ENCODE measurements at regions not wholly inside any gene's neighbourhood (a gene's known extent, or its start where the extent isn't known, plus 50 kb on each side); places are given as distances from the start of the nearest gene placed in this dataset.

DNA sequence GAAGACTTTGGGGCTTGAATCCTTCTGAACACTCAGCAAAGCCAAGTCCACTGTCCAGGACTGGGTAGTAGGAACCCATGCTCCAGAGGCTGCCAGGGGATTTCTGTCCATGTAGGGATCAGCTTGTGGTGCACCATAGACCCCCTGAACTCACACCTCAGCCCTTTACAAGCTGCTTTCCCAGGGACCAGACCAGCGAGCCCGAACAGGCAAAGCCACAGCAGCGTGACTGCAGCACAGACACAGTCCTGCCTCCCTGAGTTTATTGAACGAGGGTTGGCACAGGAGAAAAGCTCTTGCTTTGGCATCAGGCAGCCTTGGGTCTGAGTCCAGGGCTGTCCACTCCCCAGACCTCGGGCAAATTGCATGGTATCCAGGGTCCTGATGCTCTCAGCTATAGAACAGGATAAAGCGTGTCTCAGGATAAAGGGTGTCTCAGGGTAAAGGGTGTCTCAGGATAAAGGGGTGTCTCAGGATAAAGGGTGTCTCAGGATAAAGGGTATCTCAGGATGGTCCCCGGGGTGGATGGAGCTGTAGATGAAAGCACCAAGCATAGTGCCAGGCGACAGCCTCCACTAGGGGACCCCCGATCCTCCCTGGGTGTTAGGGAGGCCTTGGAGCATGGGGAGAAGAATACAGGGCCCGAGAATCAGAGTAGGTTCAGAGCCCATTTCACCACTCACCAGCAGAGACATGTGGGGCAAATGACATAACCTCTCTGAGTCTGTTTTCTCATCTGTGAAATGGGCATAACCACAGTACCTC is 648.8 kb downstream of the NPHP4 start:
- ATAC-seq (ENCODE audit: insufficient read depth, low read depth) (no peak), DNase-seq (no peak)
- Histone ChIP-seq H3K36me3 (ENCODE audit: insufficient read depth, low read length) (no peaks in the 10 kb centered on the region), H3K4me2 (ENCODE audit: insufficient read depth, low read length) (no peak overlapping the region), H3K27me3 (ENCODE audit: insufficient read depth, low read length, poor library complexity) (no peaks in the 10 kb centered on the region), H3K27ac (ENCODE audit: low read length) (no peak overlapping the region), H3K4me1 (ENCODE audit: insufficient read depth, low read length) (no peaks in the 10 kb centered on the region), H3K9ac (ENCODE audit: low read depth, low read length) (no peak overlapping the region), H3K9me3 (ENCODE audit: insufficient read depth, low read length, severe bottlenecking) (no peaks in the 10 kb centered on the region), H3K79me2 (ENCODE audit: insufficient read depth, low read length) (no peaks in the 10 kb centered on the region), H3K4me3 (ENCODE audit: low read depth in 1 of 2, low read length in 2 of 2) (no peak overlapping the region), H4K20me1 (ENCODE audit: insufficient read depth, low read length) (0 out of 2 replicates have a peak, but pooled peaks cover 4% of the 10 kb centered on the region), H2AFZ (ENCODE audit: low read depth, low read length) (no peak overlapping the region)
- TF ChIP-seq EZH2 (IDR thresholded peaks at IDR 0.05; ENCODE audit: borderline replicate concordance, low read depth, low read length, severe bottlenecking): no peak
- TF ChIP-seq, protein P1, sequence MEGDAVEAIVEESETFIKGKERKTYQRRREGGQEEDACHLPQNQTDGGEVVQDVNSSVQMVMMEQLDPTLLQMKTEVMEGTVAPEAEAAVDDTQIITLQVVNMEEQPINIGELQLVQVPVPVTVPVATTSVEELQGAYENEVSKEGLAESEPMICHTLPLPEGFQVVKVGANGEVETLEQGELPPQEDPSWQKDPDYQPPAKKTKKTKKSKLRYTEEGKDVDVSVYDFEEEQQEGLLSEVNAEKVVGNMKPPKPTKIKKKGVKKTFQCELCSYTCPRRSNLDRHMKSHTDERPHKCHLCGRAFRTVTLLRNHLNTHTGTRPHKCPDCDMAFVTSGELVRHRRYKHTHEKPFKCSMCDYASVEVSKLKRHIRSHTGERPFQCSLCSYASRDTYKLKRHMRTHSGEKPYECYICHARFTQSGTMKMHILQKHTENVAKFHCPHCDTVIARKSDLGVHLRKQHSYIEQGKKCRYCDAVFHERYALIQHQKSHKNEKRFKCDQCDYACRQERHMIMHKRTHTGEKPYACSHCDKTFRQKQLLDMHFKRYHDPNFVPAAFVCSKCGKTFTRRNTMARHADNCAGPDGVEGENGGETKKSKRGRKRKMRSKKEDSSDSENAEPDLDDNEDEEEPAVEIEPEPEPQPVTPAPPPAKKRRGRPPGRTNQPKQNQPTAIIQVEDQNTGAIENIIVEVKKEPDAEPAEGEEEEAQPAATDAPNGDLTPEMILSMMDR (IDR thresholded peaks at IDR 0.05; ENCODE audit: borderline replicate concordance, extremely low read depth, low read length, poor library complexity, severe bottlenecking): no peak

DNA sequence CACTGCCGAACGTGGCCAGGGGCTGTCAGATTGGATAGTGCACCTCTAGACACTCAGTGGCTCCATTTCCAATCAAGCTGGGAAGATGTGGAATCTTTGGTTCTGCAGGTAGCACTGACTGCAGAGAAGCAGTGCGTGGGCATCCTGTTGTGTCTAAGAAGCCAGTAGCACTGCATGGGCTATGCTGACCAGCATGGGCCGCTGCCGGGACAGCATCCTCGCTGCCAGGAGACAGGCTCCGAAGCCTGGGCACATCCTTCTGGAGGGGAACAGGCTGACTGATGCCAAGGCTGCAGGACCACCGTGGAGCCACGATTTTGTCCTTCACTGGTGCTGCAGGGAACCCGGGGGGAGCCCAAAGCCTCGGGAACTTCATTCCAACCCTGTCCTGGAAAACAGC is 649.4 kb downstream of the NPHP4 start:
- Histone ChIP-seq H3K27ac (ENCODE audit: low read length) (no peak overlapping the region), H3K79me2 (ENCODE audit: insufficient read depth, low read length) (no peaks in the 10 kb centered on the region), H3K36me3 (ENCODE audit: insufficient read depth, low read length) (no peaks in the 10 kb centered on the region), H3K4me2 (ENCODE audit: insufficient read depth, low read length) (no peak overlapping the region), H3K4me3 (ENCODE audit: low read depth in 1 of 2, low read length in 2 of 2) (no peak overlapping the region), H2AFZ (ENCODE audit: low read depth, low read length) (no peak overlapping the region), H3K9ac (ENCODE audit: low read depth, low read length) (no peak overlapping the region), H3K9me3 (ENCODE audit: insufficient read depth, low read length, severe bottlenecking) (no peaks in the 10 kb centered on the region), H4K20me1 (ENCODE audit: insufficient read depth, low read length) (0 out of 2 replicates have a peak, but pooled peaks cover 4% of the 10 kb centered on the region), H3K27me3 (ENCODE audit: insufficient read depth, low read length, poor library complexity) (no peaks in the 10 kb centered on the region), H3K4me1 (ENCODE audit: insufficient read depth, low read length) (no peaks in the 10 kb centered on the region)
- TF ChIP-seq EZH2 (IDR thresholded peaks at IDR 0.05; ENCODE audit: borderline replicate concordance, low read depth, low read length, severe bottlenecking): no peak
- TF ChIP-seq, protein P1 (IDR thresholded peaks at IDR 0.05; ENCODE audit: borderline replicate concordance, extremely low read depth, low read length, poor library complexity, severe bottlenecking): no peak
- ATAC-seq (ENCODE audit: insufficient read depth, low read depth) (no peak), DNase-seq (no peak)

DNA sequence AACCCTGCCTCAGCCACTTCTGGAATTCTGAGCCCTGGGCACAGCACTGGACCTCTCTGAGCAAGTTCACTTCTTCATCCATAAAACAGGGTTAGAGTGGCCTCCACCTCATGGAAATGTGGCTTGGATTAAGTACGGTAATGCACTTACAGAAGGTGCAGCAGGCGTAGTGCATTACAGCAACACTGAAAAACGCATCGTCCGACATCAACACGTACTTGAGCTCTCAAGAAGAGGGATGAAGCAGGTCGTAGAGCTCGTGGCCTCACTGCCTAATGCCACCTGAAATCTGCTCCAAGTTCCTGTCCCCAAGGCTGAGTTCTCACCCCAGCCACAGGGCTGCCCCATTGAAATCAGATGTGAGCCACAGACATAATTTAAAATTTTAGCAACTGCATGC is 650.1 kb downstream of the NPHP4 start:
- Histone ChIP-seq H4K20me1 (ENCODE audit: insufficient read depth, low read length) (0 out of 2 replicates have a peak, but pooled peaks cover 4% of the 10 kb centered on the region), H2AFZ (ENCODE audit: low read depth, low read length) (no peak overlapping the region), H3K79me2 (ENCODE audit: insufficient read depth, low read length) (no peaks in the 10 kb centered on the region), H3K4me3 (ENCODE audit: low read depth in 1 of 2, low read length in 2 of 2) (no peak overlapping the region), H3K4me2 (ENCODE audit: insufficient read depth, low read length) (no peak overlapping the region), H3K27me3 (ENCODE audit: insufficient read depth, low read length, poor library complexity) (no peaks in the 10 kb centered on the region), H3K9me3 (ENCODE audit: insufficient read depth, low read length, severe bottlenecking) (no peaks in the 10 kb centered on the region), H3K4me1 (ENCODE audit: insufficient read depth, low read length) (no peaks in the 10 kb centered on the region), H3K27ac (ENCODE audit: low read length) (no peak overlapping the region), H3K9ac (ENCODE audit: low read depth, low read length) (no peak overlapping the region), H3K36me3 (ENCODE audit: insufficient read depth, low read length) (no peaks in the 10 kb centered on the region)
- ATAC-seq (ENCODE audit: insufficient read depth, low read depth): no peak
- no peak for DNase-seq
- no peak for TF ChIP-seq EZH2 (IDR thresholded peaks at IDR 0.05; ENCODE audit: borderline replicate concordance, low read depth, low read length, severe bottlenecking)
- TF ChIP-seq, protein P1 (IDR thresholded peaks at IDR 0.05; ENCODE audit: borderline replicate concordance, extremely low read depth, low read length, poor library complexity, severe bottlenecking): no peak
